GM12891 (cell line): ENCODE measurements at regions not wholly inside any gene's neighbourhood (a gene's known extent, or its start where the extent isn't known, plus 50 kb on each side); places are given as distances from the start of the nearest gene placed in this dataset.

Experiments
- PAX5 ChIP-seq: IDR thresholded peaks from 2 replicates; pipeline ENCODE4 v1.6.1; 2011; ENCODE audit warnings: low read length, moderate library complexity, mild to moderate bottlenecking; ENCODE audit not compliant: insufficient read depth, severe bottlenecking
- POLR2A ChIP-seq: IDR thresholded peaks from 2 replicates; pipeline ENCODE4 v1.6.1; 2011; ENCODE audit warnings: low read depth, low read length, control low read depth
- POLR2AphosphoS5 ChIP-seq: IDR thresholded peaks from 2 replicates; pipeline ENCODE4 v1.6.1; 2011; ENCODE audit warnings: low read depth, low read length, control low read depth
- POU2F2 ChIP-seq: IDR thresholded peaks from 2 replicates; pipeline ENCODE4 v1.6.1; 2011; ENCODE audit warnings: low read depth, mild to moderate bottlenecking, control low read depth, low read length, moderate library complexity
- SPI1 ChIP-seq: IDR thresholded peaks from 2 replicates; pipeline ENCODE4 v1.6.1; 2011; ENCODE audit warnings: low read depth, low read length, control low read depth
- TAF1 ChIP-seq: IDR thresholded peaks from 2 replicates; pipeline ENCODE4 v1.6.1; 2011; ENCODE audit warnings: low read depth, low read length, control low read depth

GRCh38 chr5:54639621-54640020, 122.1 kb downstream of the SNX18 start:
- TF ChIP-seq POLR2A (no peak), POLR2AphosphoS5 (no peak), PAX5 (no peak), TAF1 (no peak), SPI1 (no peak), POU2F2 (no peak)
